Fibroblast of skin of abdomen (primary cell): ENCODE measurements at regions not wholly inside any gene's neighbourhood (a gene's known extent, or its start where the extent isn't known, plus 50 kb on each side); places are given as distances from the start of the nearest gene placed in this dataset.

Source experiments
- DNase-seq: peaks from one replicate; pipeline ENCODE4 v3.0.0-alpha.2; 2013

DNA sequence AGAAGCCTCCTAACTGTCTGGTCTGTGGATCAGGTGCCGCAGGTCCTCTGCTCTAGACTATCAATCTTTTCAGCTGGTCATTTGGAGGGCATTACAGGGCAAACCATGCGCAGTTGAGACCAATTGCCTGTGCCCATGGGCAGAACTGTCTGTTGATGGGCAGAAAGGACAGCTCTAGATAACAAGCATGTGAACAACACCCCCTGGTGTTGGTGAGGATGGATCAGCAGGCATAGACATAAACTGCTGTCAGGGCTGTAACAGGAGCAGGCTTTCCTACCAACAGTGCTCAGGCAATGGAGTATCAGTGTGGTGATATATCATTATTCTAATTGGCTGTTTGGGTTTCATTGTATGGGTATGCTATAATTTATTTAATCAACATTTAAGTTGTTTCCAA, 104.7 kb upstream of the KL start:
- peak; percentile 34 for DNase-seq

- DNase-seq: no peak
Observed at GRCh38 chr13:32914686-32915085, 101.5 kb upstream of the KL start.

GRCh38 chr13:32917504-32917903, 98.7 kb upstream of the KL start:
- DNase-seq: no peak

DNA sequence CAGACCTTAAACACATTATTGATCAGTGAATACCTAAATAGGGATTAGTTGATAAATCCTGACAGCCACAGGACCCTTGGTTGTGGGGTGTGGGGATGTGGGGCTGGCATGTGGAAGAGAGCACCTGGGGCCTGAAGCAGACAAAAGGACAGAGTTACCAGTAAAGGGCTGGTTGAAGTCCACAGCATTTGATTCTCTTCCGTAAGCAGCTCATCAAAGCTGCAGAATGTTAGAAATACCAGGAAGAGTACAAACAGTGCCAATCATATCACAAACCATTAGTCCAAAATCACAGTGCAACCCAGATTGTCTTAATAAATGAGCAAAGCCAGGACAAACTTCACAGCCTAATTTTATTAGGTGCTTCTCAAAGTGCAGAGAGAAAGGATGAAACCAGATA, 92.5 kb upstream of the KL start:
- DNase-seq: no peak

GRCh38 chr13:32924886-32925285, 91.3 kb upstream of the KL start:
- no peak for DNase-seq

DNA sequence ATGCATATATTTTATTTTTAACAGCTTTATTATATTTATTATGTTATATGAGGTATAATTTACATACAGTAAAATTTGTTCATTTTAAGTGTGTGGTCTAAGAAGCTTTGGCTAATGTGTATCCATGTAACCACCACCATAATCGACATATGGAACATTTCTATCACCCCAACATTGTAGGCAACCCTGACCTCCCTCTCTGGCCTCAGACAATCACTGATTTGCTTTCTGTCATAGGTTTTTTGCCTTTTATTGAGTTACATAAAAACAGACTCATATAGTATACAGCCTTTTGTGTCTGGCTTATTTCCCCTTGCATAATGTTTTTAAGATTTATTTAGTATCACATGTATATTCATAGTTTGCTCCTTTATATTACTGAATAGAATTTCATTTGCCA, 90.7 kb upstream of the KL start:
- DNase-seq: no peak

DNA sequence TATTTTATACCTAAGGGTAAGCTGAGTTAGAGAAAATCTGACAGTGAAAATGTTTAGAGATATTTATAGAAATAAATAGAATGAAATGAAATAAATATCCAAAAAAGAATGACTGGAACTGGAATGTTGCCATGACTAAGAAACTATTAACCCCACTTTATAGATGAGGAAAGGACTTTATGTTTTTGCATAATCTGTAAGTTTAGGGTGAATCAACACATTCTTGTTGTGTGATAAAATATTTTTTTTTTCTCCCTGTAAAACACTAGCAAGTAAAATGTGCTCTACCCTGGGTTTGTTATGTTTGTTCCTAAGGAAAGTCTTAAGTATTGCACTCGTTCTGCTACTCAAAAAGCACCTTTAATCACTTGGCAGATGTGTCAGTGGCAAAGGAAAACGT, 83.8 kb upstream of the KL start:
- no peak for DNase-seq

DNA sequence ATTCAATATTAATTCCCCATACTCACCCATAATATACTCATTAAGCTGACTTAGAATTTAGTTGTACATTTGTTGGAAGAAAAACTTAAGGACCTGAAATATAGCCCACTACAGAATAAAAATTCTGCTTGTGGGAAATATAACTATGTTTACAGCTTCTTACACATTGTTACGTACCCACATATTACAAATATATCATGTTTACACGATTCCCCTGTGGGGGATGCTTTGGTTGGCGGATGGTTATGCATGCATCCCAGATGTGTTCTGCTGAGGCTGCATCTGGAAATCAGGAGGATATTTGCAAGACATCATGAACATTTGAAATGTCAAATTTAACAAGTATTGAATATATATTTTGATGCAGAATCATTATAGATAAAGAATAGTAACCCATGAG, 79.5 kb upstream of the KL start:
- DNase-seq: no peak

- DNase-seq: no peak
Observed at GRCh38 chr13:32938314-32938713, 77.9 kb upstream of the KL start.

- DNase-seq: peak; percentile 48
Observed at GRCh38 chr13:32938907-32939306, 77.3 kb upstream of the KL start.

- peak; percentile 46 for DNase-seq
Observed at GRCh38 chr13:32940601-32941000, 75.6 kb upstream of the KL start.

DNA sequence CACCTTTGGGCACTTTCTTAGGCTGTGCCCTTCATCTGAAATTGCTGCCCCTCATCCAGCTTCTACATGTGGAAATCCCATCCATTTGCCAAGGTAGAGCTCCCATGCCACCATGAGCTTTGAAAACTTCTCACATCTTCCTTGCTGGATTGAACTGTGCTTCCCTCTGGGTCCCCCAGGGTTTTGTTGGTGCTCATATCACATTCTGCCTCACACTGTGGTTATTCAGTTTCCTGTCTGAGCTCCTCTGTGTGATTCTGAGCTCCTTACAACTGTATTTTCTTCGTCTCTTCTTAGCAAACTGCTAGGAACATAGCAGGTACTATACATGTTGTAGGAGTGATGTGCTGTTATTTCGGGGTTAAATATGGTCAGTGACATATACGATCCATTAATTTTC, 74.9 kb upstream of the KL start:
- DNase-seq: no peak

- no peak for DNase-seq
Observed at GRCh38 chr13:32946558-32946957, 69.7 kb upstream of the KL start.

GRCh38 chr13:32947411-32948276, 68.6 kb upstream of the KL start:
- no peak for DNase-seq

DNA sequence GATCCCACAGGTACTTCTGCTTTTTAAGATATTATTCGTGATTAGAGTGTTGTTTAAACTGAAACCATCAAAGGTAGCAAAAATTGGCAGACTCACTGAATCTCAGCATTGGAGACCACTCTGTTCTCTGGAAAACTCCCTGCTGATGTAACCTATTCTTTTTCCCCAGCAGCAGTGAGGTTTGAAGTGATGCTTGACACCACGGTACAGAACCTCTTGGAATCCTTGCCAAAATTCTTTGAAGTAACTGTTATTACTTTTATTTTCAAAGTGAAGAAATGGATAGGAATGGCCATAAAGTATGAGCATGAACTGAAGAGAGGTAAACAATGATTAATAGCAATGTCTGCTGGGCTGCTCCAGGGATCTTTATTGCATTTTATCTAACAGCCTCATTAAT, 66.4 kb upstream of the KL start:
- DNase-seq: no peak

DNA sequence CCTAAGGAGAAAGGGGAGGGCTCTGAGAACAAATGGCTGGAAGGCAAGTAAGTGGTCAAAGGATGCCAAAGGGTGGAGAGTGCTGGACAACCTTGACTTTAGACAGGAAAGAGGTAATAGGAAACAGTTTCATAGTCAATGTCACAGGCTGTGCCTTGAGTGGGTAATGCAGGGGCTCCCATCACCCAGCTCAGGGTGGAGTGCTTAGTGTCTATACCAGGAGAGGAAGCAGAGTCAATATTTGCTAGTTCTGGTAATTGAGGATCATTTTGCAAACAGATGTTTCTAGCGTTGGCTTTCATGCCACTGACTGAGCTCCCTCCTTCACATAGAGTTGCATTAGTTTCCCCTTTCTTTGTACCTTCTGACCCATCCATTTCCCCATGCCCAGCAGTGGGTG, 64.6 kb upstream of the KL start:
- DNase-seq: no peak

GRCh38 chr13:32955881-32956594, 60.2 kb upstream of the KL start:
- peak; percentile 61 for DNase-seq

DNA sequence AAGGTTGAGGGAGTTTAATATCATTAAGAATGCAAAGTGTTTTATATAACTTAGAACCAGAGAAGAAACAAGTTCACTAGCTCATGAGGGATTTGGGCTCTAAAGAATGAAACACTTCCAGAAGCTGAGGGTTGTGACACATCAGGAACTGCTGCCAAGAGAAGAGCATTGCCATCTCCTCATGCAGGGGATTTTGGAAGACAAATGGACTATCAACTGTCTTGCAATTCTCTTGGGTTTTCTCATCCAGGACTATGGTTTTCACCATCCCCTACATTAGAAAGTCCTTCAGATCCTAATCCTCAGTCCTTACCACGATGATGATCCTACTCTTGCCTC, 59.7 kb upstream of the KL start:
- no peak for DNase-seq

- no peak for DNase-seq
Observed at GRCh38 chr13:32960626-32961025, 55.6 kb upstream of the KL start.

GRCh38 chr13:32961724-32962123, 54.5 kb upstream of the KL start:
- no peak for DNase-seq

DNA sequence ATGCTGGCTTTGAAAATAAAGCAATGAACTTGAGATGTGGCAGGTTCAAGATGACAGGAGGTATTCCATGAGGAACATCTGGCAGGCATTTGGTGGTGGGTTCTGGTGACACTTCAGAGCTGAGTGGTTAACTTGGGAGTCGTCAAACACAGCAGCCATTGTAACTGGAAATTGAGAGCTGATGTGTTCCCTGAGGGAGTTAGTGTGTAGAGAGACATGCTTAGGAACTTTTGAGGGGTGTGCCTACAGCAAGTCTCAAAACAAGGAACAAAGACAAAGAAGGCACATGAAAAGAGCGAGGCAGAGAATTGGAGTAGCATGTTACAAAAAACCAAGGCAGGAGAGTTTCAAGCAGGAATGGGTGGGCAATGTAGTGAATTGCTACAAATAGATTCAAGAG, 53.9 kb upstream of the KL start:
- DNase-seq: no peak

- DNase-seq: no peak
Observed at GRCh38 chr13:32964987-32965386, 51.2 kb upstream of the KL start.
